GM21576 (cell line): ENCODE measurements at regions not wholly inside any gene's neighbourhood (a gene's known extent, or its start where the extent isn't known, plus 50 kb on each side); places are given as distances from the start of the nearest gene placed in this dataset.

Experiments
- ATAC-seq: cut with Tn5 transposase; IDR thresholded peaks from one replicate; pipeline ENCODE4 v1.9.1; 2021; ENCODE audit warnings: mild to moderate bottlenecking, moderate library complexity; ENCODE audit not compliant: unreplicated experiment

DNA sequence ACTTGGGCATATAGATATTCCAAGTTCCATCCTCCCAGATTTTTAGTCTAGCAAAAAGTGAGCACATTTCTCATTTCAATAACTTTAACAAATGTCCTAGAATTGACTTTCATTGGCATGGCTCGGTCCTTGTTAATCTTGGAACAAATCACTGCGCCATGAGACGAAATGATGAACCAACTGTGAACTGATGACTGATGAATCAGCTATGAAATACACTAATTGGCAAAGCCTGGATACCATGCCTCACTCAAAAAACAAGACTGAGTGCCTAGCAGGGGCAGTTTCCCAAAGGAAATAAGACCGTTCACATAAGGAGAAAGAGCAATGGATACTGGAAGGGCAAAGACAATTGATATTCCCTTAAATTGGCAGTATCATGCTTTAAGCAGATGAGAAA is 248.6 kb upstream of the VEGFC start:
- no peak for ATAC-seq

DNA sequence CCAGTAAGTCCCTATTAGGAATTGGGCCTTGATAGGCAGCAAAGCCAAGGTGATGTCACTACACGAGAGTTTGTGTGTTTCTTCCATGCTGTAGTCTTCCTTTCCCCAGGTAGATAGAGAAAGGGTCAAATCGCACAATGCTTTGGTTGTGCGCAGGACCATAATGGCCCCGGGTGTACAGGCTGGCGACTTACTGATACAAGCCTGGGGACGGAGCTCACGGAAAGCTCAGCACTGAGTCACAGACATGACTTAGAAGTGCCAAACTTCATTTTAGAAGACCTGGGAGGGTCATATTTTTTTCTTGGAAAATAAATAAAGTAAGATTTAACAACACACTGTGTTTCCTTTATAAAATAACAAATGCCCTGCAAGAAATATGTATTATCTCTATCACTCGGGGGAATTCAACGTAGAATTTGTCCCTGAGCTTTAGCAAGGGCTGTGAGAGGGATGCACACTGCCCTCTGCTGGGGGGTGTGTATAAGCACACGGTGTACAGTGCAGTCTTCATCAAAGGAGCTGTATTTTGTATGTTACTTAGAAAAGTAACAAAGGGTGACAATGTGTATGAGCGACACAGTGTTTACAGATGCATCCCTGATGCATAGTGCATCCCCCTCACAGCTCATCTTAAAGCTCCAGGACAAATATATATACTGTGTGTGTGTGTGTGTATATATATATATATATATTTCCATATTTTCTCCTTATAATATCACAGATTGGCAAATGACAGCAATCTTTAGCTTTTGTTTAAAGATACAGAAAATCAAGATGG is 254.5 kb upstream of the VEGFC start:
- ATAC-seq, result peak; percentile 78

- ATAC-seq, result no peak
Observed at GRCh38 chr4:177047851-177048174, 255.1 kb upstream of the VEGFC start.

DNA sequence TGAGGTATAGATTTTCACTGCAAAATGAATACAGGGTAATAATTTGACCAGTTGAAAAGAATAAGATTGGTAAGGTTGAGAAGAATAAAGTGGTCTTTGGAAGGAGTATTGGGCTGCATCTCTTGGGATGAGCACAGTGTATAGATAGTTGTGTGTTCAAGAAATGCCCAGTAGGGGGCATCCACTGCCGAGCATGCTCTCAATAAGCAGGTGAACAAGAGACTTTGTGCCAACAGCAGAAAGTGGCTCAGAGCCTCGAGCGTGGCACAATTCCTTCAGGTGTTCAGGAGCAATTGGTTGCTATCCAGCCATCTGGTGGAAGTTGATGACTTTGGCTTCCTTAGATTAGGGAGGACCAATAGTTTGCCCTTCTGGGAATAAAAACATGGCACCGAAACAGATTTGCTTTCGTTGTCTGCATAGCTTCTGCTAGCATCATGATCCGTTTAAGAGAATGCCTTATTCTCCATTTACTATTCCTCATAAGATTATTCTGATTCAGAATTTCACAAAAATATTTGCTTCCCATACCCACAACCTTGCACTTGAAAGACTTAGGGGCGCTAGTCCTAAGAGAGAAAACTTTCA is 258.1 kb upstream of the NEIL3 start:
- peak; percentile 82 for ATAC-seq

- no peak for ATAC-seq
Observed at GRCh38 chr4:177052211-177052934, 257.3 kb upstream of the NEIL3 start.

DNA sequence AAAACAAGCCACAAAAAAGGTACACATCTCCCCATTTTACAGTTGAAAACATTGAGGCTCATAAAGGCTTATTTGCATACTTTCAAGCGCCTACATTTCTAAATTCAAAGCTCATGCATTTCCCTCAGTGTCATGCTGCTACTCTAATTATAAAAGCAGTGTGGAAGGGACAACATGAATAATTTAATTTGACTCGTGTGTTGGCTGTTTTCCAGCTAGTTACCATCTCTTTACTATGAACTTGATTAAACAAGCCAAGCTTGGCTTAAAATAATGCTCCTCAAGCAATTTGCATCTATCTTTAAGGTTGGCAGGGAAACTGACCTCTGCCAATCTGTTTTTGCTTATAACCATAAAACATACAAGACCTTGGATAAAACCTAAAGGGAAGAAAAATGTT is 252.5 kb upstream of the NEIL3 start:
- ATAC-seq, result no peak

GRCh38 chr4:177064116-177064515 is 245.6 kb upstream of the NEIL3 start:
- ATAC-seq, result no peak

DNA sequence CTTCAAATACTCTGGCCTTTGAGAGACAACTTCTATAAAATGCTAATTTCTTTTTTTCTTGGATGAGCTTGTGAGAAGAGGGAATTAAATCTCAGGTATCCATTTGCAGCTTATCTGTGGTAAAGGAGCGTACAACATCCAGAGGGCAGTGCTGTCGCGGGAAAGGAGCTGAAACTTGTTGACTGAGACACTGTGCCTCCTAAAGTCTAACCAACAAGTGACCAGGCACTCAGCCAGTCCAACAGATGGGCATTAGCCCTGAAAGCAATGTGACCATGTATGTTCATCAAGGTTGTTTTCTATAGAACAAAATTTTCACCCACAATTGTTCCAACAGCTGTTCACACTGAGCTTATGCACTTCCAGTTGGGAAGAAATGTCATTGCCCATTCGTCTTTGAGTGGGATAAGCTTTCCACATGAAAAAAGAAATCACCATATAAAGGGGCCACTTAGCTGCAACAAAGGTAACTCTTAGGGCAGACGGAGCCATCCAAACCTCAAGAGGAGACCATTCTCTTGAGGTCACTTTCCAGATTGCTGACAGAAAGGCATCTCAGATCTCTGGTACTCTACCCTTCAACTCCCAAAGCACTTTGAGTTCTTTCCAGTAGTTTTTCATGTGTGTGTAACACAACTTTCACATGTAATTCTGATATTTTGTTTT is 244.8 kb upstream of the NEIL3 start:
- no peak for ATAC-seq

- no peak for ATAC-seq
Observed at GRCh38 chr4:177066746-177067145, 242.9 kb upstream of the NEIL3 start.

DNA sequence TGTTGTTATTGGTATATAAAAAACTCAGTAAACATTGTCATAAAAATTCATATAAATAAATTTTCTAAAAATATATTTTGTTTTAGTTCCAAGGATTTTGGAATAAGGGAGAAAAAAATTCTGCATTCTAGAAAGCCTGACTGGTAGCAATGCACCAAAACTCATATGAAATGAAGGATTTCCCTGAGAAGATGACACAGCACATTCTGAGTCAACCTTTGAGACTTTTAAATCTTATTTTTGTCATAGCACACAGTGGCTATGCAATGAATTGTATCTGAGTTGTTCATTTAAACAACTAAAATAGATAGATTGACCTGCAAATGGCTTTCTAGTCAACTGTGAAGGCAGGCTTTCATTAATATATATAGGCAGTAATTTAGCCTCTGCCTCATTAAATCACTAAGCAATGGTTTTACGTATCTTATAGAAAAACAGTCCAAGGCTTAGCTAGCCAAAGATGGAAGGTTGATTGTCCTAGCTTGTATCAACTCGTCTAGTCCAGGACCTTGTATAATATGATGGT is 239.1 kb upstream of the NEIL3 start:
- ATAC-seq, result no peak

- no peak for ATAC-seq
Observed at GRCh38 chr4:177077095-177077971, 232.3 kb upstream of the NEIL3 start.

- ATAC-seq, result no peak
Observed at GRCh38 chr4:177079327-177079726, 230.3 kb upstream of the NEIL3 start.

DNA sequence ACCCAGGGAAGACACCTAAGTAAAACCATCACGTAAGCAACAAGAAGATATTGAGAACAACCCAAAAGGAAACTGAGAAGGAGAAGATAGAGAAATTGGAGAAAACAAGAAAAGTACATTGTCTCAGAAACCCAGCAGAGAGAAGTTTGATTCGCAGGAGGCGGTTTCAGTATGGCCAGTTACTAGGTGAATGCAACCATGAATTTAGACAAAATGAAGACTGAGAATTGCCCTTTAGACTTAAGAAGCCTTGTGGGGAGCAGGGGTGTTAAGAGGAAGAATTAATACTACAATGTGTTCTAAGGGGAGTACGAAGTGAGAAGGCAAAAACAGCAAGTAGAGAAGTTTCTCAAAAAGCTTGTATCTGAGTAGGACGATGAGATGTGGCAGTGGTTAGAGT is 229.3 kb upstream of the NEIL3 start:
- no peak for ATAC-seq

GRCh38 chr4:177087060-177087459 is 222.6 kb upstream of the NEIL3 start:
- no peak for ATAC-seq

DNA sequence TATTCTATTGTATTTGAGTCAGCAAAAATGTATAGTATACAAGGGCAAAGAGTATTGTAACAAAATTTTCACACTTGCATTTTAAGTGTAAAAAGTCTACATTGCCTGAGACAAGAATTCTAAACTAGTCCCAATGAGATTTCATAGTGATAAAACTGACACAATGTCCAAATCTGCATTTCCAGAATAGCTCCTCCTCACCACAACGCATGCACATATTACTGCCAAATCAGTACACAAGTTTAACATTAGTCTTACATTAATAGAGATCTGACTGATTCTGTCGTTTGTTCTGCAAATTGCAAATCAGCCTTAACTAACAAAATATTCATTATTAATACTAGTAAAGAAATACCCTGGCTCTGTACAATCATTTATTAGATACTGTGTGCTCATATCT is 222.2 kb upstream of the NEIL3 start:
- ATAC-seq, result no peak

- no peak for ATAC-seq
Observed at GRCh38 chr4:177091515-177091914, 218.2 kb upstream of the NEIL3 start.

DNA sequence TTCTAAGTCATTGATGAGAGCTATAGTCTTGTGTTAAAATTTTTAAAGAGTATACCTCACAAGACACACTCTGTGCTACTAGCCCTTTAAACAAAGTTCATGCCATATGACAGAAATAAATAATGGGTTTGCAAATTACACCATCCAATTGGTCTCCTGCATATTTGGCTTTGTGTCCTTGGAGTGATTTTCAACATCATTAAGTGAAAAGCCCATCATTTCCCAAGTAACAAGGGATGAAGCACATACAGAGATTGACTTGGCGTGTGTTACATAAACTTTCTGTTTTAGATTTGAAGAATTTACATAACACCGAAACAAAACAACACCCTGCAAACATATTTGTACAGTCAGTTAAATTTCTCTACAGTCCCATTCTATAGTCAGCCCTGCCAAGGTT is 216.9 kb upstream of the NEIL3 start:
- no peak for ATAC-seq

DNA sequence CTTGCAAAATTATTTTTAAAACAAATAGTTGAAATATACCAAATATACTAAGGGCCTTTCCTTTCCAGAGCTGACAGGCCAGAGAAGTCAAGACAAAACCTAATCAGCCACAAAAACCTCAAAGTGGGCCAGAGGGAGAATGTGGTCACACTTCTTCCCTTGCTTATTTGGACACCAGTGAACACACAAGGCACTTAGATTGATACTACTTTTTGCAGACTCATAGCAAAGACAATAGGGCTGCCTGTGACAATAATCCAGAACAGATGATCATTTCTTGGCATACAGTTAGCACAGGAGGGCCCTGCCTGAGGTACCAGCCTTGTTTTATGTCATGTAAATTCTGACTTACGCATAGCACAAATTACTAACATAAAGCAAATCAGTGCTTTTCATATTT is 215.7 kb upstream of the NEIL3 start:
- ATAC-seq, result no peak

DNA sequence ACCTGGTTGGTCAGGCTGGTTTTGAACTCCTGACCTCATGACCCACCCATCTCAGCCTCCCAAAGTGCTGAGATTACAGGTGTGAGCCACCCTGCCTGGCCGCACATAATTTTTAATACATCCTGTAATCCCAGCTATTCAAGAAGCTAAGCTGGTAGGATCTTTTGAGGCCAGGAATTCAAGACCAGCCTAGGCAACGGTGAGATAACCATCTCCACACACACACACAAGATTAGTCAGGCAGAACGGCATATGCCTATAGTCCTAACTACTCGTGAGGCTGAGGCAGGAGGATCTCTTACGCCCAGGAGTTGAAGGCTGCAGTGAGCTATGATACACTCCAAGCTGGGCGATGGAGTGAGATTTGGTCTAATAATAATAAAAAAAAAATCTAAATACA is 212.4 kb upstream of the NEIL3 start:
- ATAC-seq, result no peak

DNA sequence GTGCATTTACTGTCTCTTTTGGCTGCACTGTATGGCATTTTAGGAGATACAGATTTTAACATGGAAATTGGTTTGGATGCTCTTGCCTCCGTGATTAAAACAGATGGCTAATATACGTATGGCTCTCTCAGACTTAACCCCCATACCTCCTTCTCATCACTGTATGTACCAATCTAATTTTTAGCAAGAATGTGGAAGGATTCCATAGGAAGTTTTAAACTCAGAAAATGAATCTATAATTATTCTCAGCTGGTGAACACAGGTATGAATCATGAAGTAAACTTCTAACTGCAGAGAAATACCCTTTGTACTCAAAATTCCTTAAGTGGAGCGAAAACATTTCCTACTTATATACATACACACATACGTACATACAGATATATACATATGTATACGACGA is 210.5 kb upstream of the NEIL3 start:
- ATAC-seq, result no peak

- ATAC-seq, result no peak
Observed at GRCh38 chr4:177100307-177100706, 209.4 kb upstream of the NEIL3 start.
